MM.1S (cell line): ENCODE measurements at regions not wholly inside any gene's neighbourhood (a gene's known extent, or its start where the extent isn't known, plus 50 kb on each side); places are given as distances from the start of the nearest gene placed in this dataset.

Source experiments
- EZH2 ChIP-seq: fragments of 300-600 bp; sonication (generic); optimal IDR thresholded peaks from 2 replicates; pipeline ENCODE3; 2017; ENCODE audit warnings: low read depth, mild to moderate bottlenecking, antibody characterized with exemption, low read length, mixed read lengths
- EZH2phosphoT487 ChIP-seq: fragments of 300-600 bp; sonication (generic); IDR thresholded peaks from 2 replicates; pipeline ENCODE4 v1.6.1; 2018; ENCODE audit warnings: antibody characterized with exemption, low read length
- TF ChIP-seq, protein P1 (sequence below): fragments of 300-600 bp; sonication (generic); IDR thresholded peaks from 2 replicates; pipeline ENCODE4 v1.5.1; 2016; ENCODE audit warnings: antibody characterized with exemption, low read length, mixed read lengths

DNA sequence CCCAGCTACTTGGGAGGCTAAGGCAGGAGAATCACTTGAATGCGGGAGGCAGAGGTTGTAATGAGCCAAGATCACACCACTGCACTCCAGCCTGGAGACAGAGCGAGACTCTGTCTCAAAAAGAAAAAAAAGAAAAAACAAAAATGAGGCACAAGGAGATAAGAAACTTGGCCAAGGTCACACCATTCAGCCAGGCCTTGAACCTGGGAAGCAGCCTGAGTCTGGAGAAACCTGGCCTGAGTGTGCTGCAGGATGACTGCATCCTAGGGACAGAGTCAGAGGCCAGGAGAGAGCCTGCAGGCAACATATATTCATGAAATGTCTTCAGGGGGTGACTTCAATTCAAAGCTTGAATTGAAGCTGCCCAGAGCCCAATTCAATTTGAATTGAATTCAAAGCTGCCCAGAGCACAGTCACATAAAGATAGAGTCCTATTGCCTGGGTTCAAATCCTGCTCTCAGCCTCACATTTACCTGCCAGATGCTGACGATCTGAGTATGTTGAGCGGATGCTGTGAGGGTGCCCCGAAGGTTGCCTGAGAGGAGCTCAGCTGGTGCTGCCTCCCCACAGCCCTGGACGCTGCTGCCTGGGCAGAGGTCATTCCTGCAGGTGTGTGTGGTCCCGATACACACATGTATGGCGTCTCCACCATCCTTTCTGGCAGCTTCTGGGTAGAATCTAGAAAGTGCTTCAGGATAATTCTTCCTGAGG is 307.7 kb downstream of the AJAP1 start:
- TF ChIP-seq, protein P1, sequence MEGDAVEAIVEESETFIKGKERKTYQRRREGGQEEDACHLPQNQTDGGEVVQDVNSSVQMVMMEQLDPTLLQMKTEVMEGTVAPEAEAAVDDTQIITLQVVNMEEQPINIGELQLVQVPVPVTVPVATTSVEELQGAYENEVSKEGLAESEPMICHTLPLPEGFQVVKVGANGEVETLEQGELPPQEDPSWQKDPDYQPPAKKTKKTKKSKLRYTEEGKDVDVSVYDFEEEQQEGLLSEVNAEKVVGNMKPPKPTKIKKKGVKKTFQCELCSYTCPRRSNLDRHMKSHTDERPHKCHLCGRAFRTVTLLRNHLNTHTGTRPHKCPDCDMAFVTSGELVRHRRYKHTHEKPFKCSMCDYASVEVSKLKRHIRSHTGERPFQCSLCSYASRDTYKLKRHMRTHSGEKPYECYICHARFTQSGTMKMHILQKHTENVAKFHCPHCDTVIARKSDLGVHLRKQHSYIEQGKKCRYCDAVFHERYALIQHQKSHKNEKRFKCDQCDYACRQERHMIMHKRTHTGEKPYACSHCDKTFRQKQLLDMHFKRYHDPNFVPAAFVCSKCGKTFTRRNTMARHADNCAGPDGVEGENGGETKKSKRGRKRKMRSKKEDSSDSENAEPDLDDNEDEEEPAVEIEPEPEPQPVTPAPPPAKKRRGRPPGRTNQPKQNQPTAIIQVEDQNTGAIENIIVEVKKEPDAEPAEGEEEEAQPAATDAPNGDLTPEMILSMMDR: no peak
- TF ChIP-seq EZH2phosphoT487 (no peak), EZH2 (no peak)
